ENCODE measurements at regions not wholly inside any gene's neighbourhood (a gene's known extent, or its start where the extent isn't known, plus 50 kb on each side); places are given as distances from the start of the nearest gene placed in this dataset.

GRCh38 chr18:78776151-78776550 lies 203.5 kb upstream of the SALL3 start:
- no peaks in the 10 kb centered on the region for H3K9me3 ChIP-seq (ENCODE audit: control insufficient read depth in 2 of 2, low read length in 2 of 2)

GRCh38 chr18:78776706-78777285 lies 202.8 kb upstream of the SALL3 start:
- H3K36me3 Mint-ChIP-seq: no peaks in the 10 kb centered on the region
- no peak for ATAC-seq (ENCODE audit: low read depth in 2 of 2)
- no peaks in the 10 kb centered on the region for H3K9me3 ChIP-seq (ENCODE audit: control insufficient read depth in 2 of 2, low read length in 2 of 2)
- H3K4me1 ChIP-seq (ENCODE audit: control insufficient read depth, insufficient read depth, low read length, poor library complexity, severe bottlenecking): no peaks in the 10 kb centered on the region
- no peaks in the 10 kb centered on the region for H3K4me1 Mint-ChIP-seq
- no peak overlapping the region for H3K27ac ChIP-seq (ENCODE audit: insufficient read depth, low read length, poor library complexity, severe bottlenecking)
- H3K9me3 Mint-ChIP-seq: no peaks in the 10 kb centered on the region
- no peak for DNase-seq
- peak overlapping the region in 1 of 3 donors; percentile 22 for H3K27ac Mint-ChIP-seq
- no peaks in the 10 kb centered on the region for H3K27me3 Mint-ChIP-seq
- no peak overlapping the region for H3K4me3 Mint-ChIP-seq
- H3K4me3 ChIP-seq (ENCODE audit: low read depth, low read length): no peak overlapping the region
- no peaks in the 10 kb centered on the region for H3K36me3 ChIP-seq (ENCODE audit: control insufficient read depth, insufficient read depth, low read length)
- H3K27me3 ChIP-seq (ENCODE audit: control insufficient read depth, insufficient read depth, low read length): no peaks in the 10 kb centered on the region

More at GRCh38 chr18:78776151-78776550, 203.5 kb upstream of the SALL3 start:
- Mint-ChIP-seq H3K4me3 (no peak overlapping the region), H3K9me3 (no peaks in the 10 kb centered on the region), H3K4me1 (no peaks in the 10 kb centered on the region), H3K27ac (peak overlapping the region in 1 of 3 donors; percentile 71), H3K36me3 (no peaks in the 10 kb centered on the region), H3K27me3 (no peaks in the 10 kb centered on the region)
- Histone ChIP-seq H3K27me3 (ENCODE audit: control insufficient read depth, insufficient read depth, low read length) (no peaks in the 10 kb centered on the region), H3K36me3 (ENCODE audit: control insufficient read depth, insufficient read depth, low read length) (no peaks in the 10 kb centered on the region), H3K4me3 (ENCODE audit: low read depth, low read length) (no peak overlapping the region), H3K27ac (ENCODE audit: insufficient read depth, low read length, poor library complexity, severe bottlenecking) (no peak overlapping the region), H3K4me1 (ENCODE audit: control insufficient read depth, insufficient read depth, low read length, poor library complexity, severe bottlenecking) (no peaks in the 10 kb centered on the region)
- ATAC-seq (ENCODE audit: low read depth in 2 of 2): no peak
- no peak for DNase-seq

GRCh38 chr18:78777992-78778391 lies 201.6 kb upstream of the SALL3 start:
- H3K36me3 ChIP-seq (ENCODE audit: control insufficient read depth, insufficient read depth, low read length): no peaks in the 10 kb centered on the region
- H3K36me3 Mint-ChIP-seq: no peaks in the 10 kb centered on the region
- no peaks in the 10 kb centered on the region for H3K27me3 ChIP-seq (ENCODE audit: control insufficient read depth, insufficient read depth, low read length)
- no peaks in the 10 kb centered on the region for H3K4me1 ChIP-seq (ENCODE audit: control insufficient read depth, insufficient read depth, low read length, poor library complexity, severe bottlenecking)
- no peaks in the 10 kb centered on the region for H3K4me1 Mint-ChIP-seq
- no peak overlapping the region for H3K4me3 Mint-ChIP-seq
- ATAC-seq (ENCODE audit: low read depth in 2 of 2) (no peak), DNase-seq (no peak)
- no peaks in the 10 kb centered on the region for H3K9me3 Mint-ChIP-seq
- no peaks in the 10 kb centered on the region for H3K9me3 ChIP-seq (ENCODE audit: control insufficient read depth in 2 of 2, low read length in 2 of 2)
- H3K4me3 ChIP-seq (ENCODE audit: low read depth, low read length): no peak overlapping the region
- no peaks in the 10 kb centered on the region for H3K27me3 Mint-ChIP-seq
- H3K27ac ChIP-seq (ENCODE audit: insufficient read depth, low read length, poor library complexity, severe bottlenecking): no peak overlapping the region
- peak overlapping the region in 1 of 3 donors; percentile 48 for H3K27ac Mint-ChIP-seq

- no peak overlapping the region for H3K4me3 Mint-ChIP-seq
- H3K27ac Mint-ChIP-seq: no peak overlapping the region
Observed at GRCh38 chr18:78778651-78779050, 201.0 kb upstream of the SALL3 start.

GRCh38 chr18:78779996-78780718 lies 199.5 kb upstream of the SALL3 start:
- no peaks in the 10 kb centered on the region for H3K27me3 Mint-ChIP-seq
- DNase-seq: no peak
- Histone ChIP-seq H3K36me3 (ENCODE audit: control insufficient read depth, insufficient read depth, low read length) (no peaks in the 10 kb centered on the region), H3K4me3 (ENCODE audit: low read depth, low read length) (no peak overlapping the region), H3K27ac (ENCODE audit: insufficient read depth, low read length, poor library complexity, severe bottlenecking) (no peak overlapping the region), H3K27me3 (ENCODE audit: control insufficient read depth, insufficient read depth, low read length) (no peaks in the 10 kb centered on the region), H3K9me3 (ENCODE audit: control insufficient read depth in 2 of 2, low read length in 2 of 2) (no peaks in the 10 kb centered on the region), H3K4me1 (ENCODE audit: control insufficient read depth, insufficient read depth, low read length, poor library complexity, severe bottlenecking) (no peaks in the 10 kb centered on the region)
- H3K27ac Mint-ChIP-seq: no peak overlapping the region
- H3K36me3 Mint-ChIP-seq: no peaks in the 10 kb centered on the region
- no peak for ATAC-seq (ENCODE audit: low read depth in 2 of 2)
- H3K4me3 Mint-ChIP-seq: no peak overlapping the region
- peaks cover 0 to 1% (median 0%) of the 10 kb centered on the region in 7 donors for H3K9me3 Mint-ChIP-seq
- H3K4me1 Mint-ChIP-seq: no peaks in the 10 kb centered on the region

More at GRCh38 chr18:78778651-78779050, 201.0 kb upstream of the SALL3 start:
- Mint-ChIP-seq H3K27me3 (no peaks in the 10 kb centered on the region), H3K36me3 (no peaks in the 10 kb centered on the region), H3K4me1 (no peaks in the 10 kb centered on the region), H3K9me3 (no peaks in the 10 kb centered on the region)
- Histone ChIP-seq H3K36me3 (ENCODE audit: control insufficient read depth, insufficient read depth, low read length) (no peaks in the 10 kb centered on the region), H3K9me3 (ENCODE audit: control insufficient read depth in 2 of 2, low read length in 2 of 2) (no peaks in the 10 kb centered on the region), H3K4me1 (ENCODE audit: control insufficient read depth, insufficient read depth, low read length, poor library complexity, severe bottlenecking) (no peaks in the 10 kb centered on the region), H3K27me3 (ENCODE audit: control insufficient read depth, insufficient read depth, low read length) (no peaks in the 10 kb centered on the region), H3K27ac (ENCODE audit: insufficient read depth, low read length, poor library complexity, severe bottlenecking) (no peak overlapping the region), H3K4me3 (ENCODE audit: low read depth, low read length) (no peak overlapping the region)
- ATAC-seq (ENCODE audit: low read depth in 2 of 2): no peak
- DNase-seq: no peak

- DNase-seq (no peak), ATAC-seq (ENCODE audit: low read depth in 2 of 2) (no peak)
- Mint-ChIP-seq H3K27ac (no peak overlapping the region), H3K27me3 (no peaks in the 10 kb centered on the region), H3K4me3 (no peak overlapping the region), H3K4me1 (no peaks in the 10 kb centered on the region), H3K9me3 (peaks cover 0 to 1% (median 0%) of the 10 kb centered on the region in 7 donors), H3K36me3 (no peaks in the 10 kb centered on the region)
- Histone ChIP-seq H3K27me3 (ENCODE audit: control insufficient read depth, insufficient read depth, low read length) (no peaks in the 10 kb centered on the region), H3K4me1 (ENCODE audit: control insufficient read depth, insufficient read depth, low read length, poor library complexity, severe bottlenecking) (no peaks in the 10 kb centered on the region), H3K27ac (ENCODE audit: insufficient read depth, low read length, poor library complexity, severe bottlenecking) (no peak overlapping the region), H3K9me3 (ENCODE audit: control insufficient read depth in 2 of 2, low read length in 2 of 2) (no peaks in the 10 kb centered on the region), H3K36me3 (ENCODE audit: control insufficient read depth, insufficient read depth, low read length) (no peaks in the 10 kb centered on the region), H3K4me3 (ENCODE audit: low read depth, low read length) (no peak overlapping the region)
Observed at GRCh38 chr18:78780719-78781600, 198.7 kb upstream of the SALL3 start.

GRCh38 chr18:78781601-78781960 lies 198.0 kb upstream of the SALL3 start:
- DNase-seq: no peak
- no peaks in the 10 kb centered on the region for H3K27me3 Mint-ChIP-seq
- no peak for ATAC-seq (ENCODE audit: low read depth in 2 of 2)

More at GRCh38 chr18:78781601-78781960, 198.0 kb upstream of the SALL3 start:
- Mint-ChIP-seq H3K27ac (no peak overlapping the region), H3K4me3 (no peak overlapping the region), H3K9me3 (peaks cover 0 to 1% (median 0%) of the 10 kb centered on the region in 7 donors), H3K4me1 (no peaks in the 10 kb centered on the region), H3K36me3 (no peaks in the 10 kb centered on the region)
- Histone ChIP-seq H3K36me3 (ENCODE audit: control insufficient read depth, insufficient read depth, low read length) (no peaks in the 10 kb centered on the region), H3K27ac (ENCODE audit: insufficient read depth, low read length, poor library complexity, severe bottlenecking) (no peak overlapping the region), H3K27me3 (ENCODE audit: control insufficient read depth, insufficient read depth, low read length) (no peaks in the 10 kb centered on the region), H3K4me3 (ENCODE audit: low read depth, low read length) (no peak overlapping the region), H3K9me3 (ENCODE audit: control insufficient read depth in 2 of 2, low read length in 2 of 2) (no peaks in the 10 kb centered on the region), H3K4me1 (ENCODE audit: control insufficient read depth, insufficient read depth, low read length, poor library complexity, severe bottlenecking) (no peaks in the 10 kb centered on the region)
